Gastroesophageal sphincter (tissue), 2 donors: ENCODE measurements at regions not wholly inside any gene's neighbourhood (a gene's known extent, or its start where the extent isn't known, plus 50 kb on each side); places are given as distances from the start of the nearest gene placed in this dataset.

Source experiments
- POLR2A ChIP-seq, 2 donors: fragments of 450-650 bp; IDR thresholded peaks; one replicate each; pipeline ENCODE4 v1.6.1; 2017; ENCODE audit warnings: antibody characterized with exemption in 2 of 2, mild to moderate bottlenecking in 2 of 2, moderate library complexity in 1 of 2
- POLR2AphosphoS5 ChIP-seq: sonication (generic); formaldehyde crosslinking; IDR thresholded peaks from one replicate; pipeline ENCODE4 v1.6.1; 2017; ENCODE audit warnings: antibody characterized with exemption

- no peak for TF ChIP-seq POLR2AphosphoS5
- no peak for TF ChIP-seq POLR2A (IDR thresholded peaks at IDR 0.05)
Observed at GRCh38 chr22:34326901-34327300, 406.6 kb upstream of the LARGE1 start.
